ENCODE measurements at regions not wholly inside any gene's neighbourhood (a gene's known extent, or its start where the extent isn't known, plus 50 kb on each side); places are given as distances from the start of the nearest gene placed in this dataset.
"Not testable (repeated sequence)": the region's sequence is repeated elsewhere in the genome, so short reads cannot be mapped to it uniquely, and the experiment has no call there.

DNA sequence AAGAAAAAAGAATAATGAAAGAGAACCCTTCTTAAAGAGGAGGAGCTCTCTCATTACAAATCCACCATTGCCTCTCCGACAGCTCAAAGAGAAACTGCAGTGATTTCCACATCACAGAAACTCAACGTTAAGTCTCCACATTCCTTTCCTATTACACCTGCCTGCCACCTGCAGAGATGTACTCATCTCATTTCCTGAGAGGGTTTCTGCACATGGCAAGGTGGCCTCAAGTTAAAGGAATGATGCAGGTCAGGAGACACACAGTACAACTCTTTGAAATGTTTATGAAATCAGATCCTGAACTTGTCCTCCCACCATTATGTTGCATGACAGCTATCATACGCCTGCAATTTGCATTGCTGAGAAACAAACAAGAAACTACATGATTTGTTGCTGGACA is 458.4 kb upstream of the ADAMTS9 start:
- no peak overlapping the region for H3K4me3 Mint-ChIP-seq (ENCODE audit: unreplicated experiment)
- no peak overlapping the region for H3K27ac Mint-ChIP-seq (ENCODE audit: unreplicated experiment)
- TF ChIP-seq, protein P1, sequence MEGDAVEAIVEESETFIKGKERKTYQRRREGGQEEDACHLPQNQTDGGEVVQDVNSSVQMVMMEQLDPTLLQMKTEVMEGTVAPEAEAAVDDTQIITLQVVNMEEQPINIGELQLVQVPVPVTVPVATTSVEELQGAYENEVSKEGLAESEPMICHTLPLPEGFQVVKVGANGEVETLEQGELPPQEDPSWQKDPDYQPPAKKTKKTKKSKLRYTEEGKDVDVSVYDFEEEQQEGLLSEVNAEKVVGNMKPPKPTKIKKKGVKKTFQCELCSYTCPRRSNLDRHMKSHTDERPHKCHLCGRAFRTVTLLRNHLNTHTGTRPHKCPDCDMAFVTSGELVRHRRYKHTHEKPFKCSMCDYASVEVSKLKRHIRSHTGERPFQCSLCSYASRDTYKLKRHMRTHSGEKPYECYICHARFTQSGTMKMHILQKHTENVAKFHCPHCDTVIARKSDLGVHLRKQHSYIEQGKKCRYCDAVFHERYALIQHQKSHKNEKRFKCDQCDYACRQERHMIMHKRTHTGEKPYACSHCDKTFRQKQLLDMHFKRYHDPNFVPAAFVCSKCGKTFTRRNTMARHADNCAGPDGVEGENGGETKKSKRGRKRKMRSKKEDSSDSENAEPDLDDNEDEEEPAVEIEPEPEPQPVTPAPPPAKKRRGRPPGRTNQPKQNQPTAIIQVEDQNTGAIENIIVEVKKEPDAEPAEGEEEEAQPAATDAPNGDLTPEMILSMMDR (IDR thresholded peaks at IDR 0.05) = no peak
- no peaks in the 10 kb centered on the region for H3K9me3 Mint-ChIP-seq (ENCODE audit: unreplicated experiment)
- no peaks in the 10 kb centered on the region for H3K27me3 Mint-ChIP-seq (ENCODE audit: unreplicated experiment)
- no peaks in the 10 kb centered on the region for H3K36me3 Mint-ChIP-seq (ENCODE audit: unreplicated experiment)
- DNase-seq (ENCODE audit: extremely low spot score, unreplicated experiment) = no peak
- no peaks in the 10 kb centered on the region for H3K4me1 Mint-ChIP-seq (ENCODE audit: unreplicated experiment)

DNA sequence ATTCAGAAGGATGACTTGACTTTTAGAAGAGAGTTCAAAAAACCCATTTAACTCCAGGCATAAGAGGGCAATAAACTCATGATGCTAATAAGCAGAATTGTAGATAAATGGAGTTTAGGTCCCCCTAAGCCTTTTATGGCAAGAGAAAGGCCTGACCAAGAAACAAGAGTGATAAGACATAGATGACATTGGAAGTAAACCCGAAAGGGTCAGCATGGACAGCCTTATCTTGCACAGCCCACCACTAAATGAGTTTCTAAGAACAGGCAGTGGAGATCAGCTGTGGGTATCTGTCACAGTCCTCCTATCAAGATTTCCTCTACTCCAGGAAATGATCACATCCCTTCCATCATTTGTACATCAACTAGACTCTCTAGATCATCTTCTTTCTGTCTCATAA is 457.9 kb upstream of the ADAMTS9 start:
- Mint-ChIP-seq H3K9me3 (ENCODE audit: unreplicated experiment) (no peaks in the 10 kb centered on the region), H3K4me3 (ENCODE audit: unreplicated experiment) (no peak overlapping the region), H3K27ac (ENCODE audit: unreplicated experiment) (no peak overlapping the region), H3K27me3 (ENCODE audit: unreplicated experiment) (no peaks in the 10 kb centered on the region), H3K36me3 (ENCODE audit: unreplicated experiment) (no peaks in the 10 kb centered on the region), H3K4me1 (ENCODE audit: unreplicated experiment) (no peaks in the 10 kb centered on the region)
- TF ChIP-seq, protein P1 (IDR thresholded peaks at IDR 0.05) = no peak
- no peak for DNase-seq (ENCODE audit: extremely low spot score, unreplicated experiment)

DNA sequence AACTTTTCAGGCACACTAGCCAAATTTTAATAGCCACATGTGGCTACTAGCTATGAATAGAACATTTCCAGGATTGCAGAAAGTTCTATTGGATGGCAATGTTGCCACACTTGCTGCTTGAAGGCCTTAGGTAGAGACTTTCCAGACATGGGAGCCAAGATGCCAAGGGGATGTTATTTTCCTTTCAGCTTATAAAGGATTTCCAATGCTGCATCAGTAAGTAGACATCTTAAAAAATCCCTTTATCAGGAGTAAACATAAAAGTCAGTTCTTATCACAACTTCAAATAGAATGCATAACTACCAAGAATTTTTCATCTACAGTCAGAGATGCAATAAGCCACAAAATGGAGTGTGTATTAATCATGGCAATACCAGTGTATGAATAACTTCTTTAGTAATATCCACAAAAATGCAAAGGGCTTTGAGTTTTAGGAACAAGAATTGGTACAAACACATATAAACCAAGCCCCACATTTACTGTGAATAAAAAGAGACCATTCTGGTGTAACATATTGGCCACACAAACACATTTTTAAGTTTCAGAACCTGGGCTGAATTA is 457.1 kb upstream of the ADAMTS9 start:
- no peak overlapping the region for H3K27ac Mint-ChIP-seq (ENCODE audit: unreplicated experiment)
- TF ChIP-seq, protein P1 (IDR thresholded peaks at IDR 0.05) = no peak
- no peak for DNase-seq (ENCODE audit: extremely low spot score, unreplicated experiment)
- no peaks in the 10 kb centered on the region for H3K9me3 Mint-ChIP-seq (ENCODE audit: unreplicated experiment)
- no peaks in the 10 kb centered on the region for H3K27me3 Mint-ChIP-seq (ENCODE audit: unreplicated experiment)
- no peaks in the 10 kb centered on the region for H3K36me3 Mint-ChIP-seq (ENCODE audit: unreplicated experiment)
- H3K4me1 Mint-ChIP-seq (ENCODE audit: unreplicated experiment) = no peaks in the 10 kb centered on the region
- H3K4me3 Mint-ChIP-seq (ENCODE audit: unreplicated experiment) = no peak overlapping the region

DNA sequence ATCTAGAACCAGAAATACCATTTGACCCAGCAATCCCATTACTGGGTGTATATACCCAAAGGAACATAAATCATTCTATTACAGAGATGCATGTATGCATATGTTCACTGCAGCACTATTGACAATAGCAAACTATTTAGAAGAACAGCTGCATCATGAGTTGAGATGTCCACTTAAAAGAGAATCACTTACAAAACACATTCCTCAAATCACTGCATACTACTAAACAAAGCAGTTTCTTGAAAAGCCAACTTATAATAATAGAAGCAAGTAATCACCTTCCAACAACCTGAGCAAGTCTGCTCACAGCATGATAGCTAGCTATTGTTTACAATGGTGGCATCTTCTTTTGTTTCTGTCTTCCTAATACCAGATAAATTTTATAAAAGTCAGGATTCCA is 454.7 kb upstream of the ADAMTS9 start:
- TF ChIP-seq, protein P1 (IDR thresholded peaks at IDR 0.05) = no peak
- H3K36me3 Mint-ChIP-seq (ENCODE audit: unreplicated experiment) = no peaks in the 10 kb centered on the region
- H3K27ac Mint-ChIP-seq (ENCODE audit: unreplicated experiment) = no peak overlapping the region
- no peak overlapping the region for H3K4me3 Mint-ChIP-seq (ENCODE audit: unreplicated experiment)
- no peaks in the 10 kb centered on the region for H3K4me1 Mint-ChIP-seq (ENCODE audit: unreplicated experiment)
- DNase-seq (ENCODE audit: extremely low spot score, unreplicated experiment) = no peak
- H3K27me3 Mint-ChIP-seq (ENCODE audit: unreplicated experiment) = peaks cover 4% of the 10 kb centered on the region
- no peaks in the 10 kb centered on the region for H3K9me3 Mint-ChIP-seq (ENCODE audit: unreplicated experiment)

DNA sequence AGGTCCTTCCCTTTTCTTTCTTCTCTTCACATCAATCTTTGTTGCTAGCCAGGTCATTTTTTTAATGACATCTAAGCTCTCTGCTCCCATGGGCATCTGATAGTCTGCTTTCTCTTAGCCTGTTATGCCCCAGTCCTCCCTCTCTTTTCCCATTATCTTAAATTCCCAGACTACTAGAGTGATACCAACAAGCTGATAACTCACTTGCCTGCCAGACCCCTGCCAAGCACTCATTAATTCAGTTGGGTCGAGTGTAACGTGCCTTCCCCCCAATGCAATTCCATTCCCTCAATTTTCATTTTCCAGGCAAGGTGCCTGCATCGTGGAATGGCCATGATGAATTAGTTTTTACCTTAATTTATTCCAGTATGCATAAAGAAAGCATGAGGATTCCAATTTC is 450.8 kb upstream of the ADAMTS9 start:
- Mint-ChIP-seq H3K4me1 (ENCODE audit: unreplicated experiment) (no peaks in the 10 kb centered on the region), H3K4me3 (ENCODE audit: unreplicated experiment) (no peak overlapping the region), H3K9me3 (ENCODE audit: unreplicated experiment) (no peaks in the 10 kb centered on the region), H3K36me3 (ENCODE audit: unreplicated experiment) (no peaks in the 10 kb centered on the region), H3K27me3 (ENCODE audit: unreplicated experiment) (peaks cover 4% of the 10 kb centered on the region), H3K27ac (ENCODE audit: unreplicated experiment) (no peak overlapping the region)
- no peak for DNase-seq (ENCODE audit: extremely low spot score, unreplicated experiment)
- TF ChIP-seq, protein P1 (IDR thresholded peaks at IDR 0.05) = no peak

DNA sequence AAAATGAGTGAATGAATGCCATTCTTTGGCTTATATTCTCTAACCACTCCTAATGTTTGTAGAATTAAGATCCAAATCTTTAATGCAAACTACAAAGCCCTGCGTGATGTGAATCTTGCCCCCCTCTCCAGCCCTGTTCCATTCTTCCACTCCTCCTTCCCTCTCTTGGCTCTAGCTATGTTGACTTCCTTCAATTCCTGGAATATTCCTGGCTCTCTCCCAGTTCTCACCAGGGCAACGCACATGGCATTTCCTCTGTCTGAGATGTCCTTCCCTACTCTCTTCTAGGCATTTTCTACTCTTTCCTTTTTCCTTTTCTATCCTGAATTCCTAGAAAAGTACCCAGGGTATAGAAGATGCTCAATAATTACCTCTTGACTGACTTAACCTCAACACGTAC is 446.0 kb upstream of the ADAMTS9 start:
- H3K9me3 Mint-ChIP-seq (ENCODE audit: unreplicated experiment); H3K4me3 Mint-ChIP-seq (ENCODE audit: unreplicated experiment); DNase-seq (ENCODE audit: extremely low spot score, unreplicated experiment); H3K4me1 Mint-ChIP-seq (ENCODE audit: unreplicated experiment); H3K27ac Mint-ChIP-seq (ENCODE audit: unreplicated experiment); H3K36me3 Mint-ChIP-seq (ENCODE audit: unreplicated experiment); H3K27me3 Mint-ChIP-seq (ENCODE audit: unreplicated experiment): not testable (repeated sequence)

Measured in osteocyte (in vitro differentiated cells).